OCI-LY7 (cell line): ENCODE measurements at regions not wholly inside any gene's neighbourhood (a gene's known extent, or its start where the extent isn't known, plus 50 kb on each side); places are given as distances from the start of the nearest gene placed in this dataset.

Experiments
- BruUV-seq: library from RNA; stranded (reverse); fragments of 400-500 nt; replicated peaks from 2 replicates; lab custom pipeline; 2021; lab: Mats Ljungman, UMichigan
- CTCF ChIA-PET: fragments of 300-600 bp; sonication (Branson Sonifier 250); formaldehyde crosslinking; loops from one replicate; lab custom pipeline; 2022; ENCODE audit warnings: antibody characterized with exemption; ENCODE audit not compliant: unreplicated experiment; lab: Charles Lee
- POLR2A ChIA-PET: fragments of 300-600 bp; sonication (Branson Sonifier 250); formaldehyde crosslinking; loops from one replicate; lab custom pipeline; 2022; ENCODE audit warnings: antibody characterized with exemption; lab: Charles Lee
- DNase-seq: peaks from one replicate; pipeline ENCODE4 v3.0.0-alpha.2; 2015; ENCODE audit warnings: low spot score
- H2AFZ ChIP-seq: fragments of 200-600 bp; sonication (generic), shearing (Covaris generic); 2 replicates; pipeline ENCODE4 v1.6.1; 2014; ENCODE audit warnings: mild to moderate bottlenecking, antibody characterized with exemption, low read length, moderate library complexity
- H3K27ac ChIP-seq: fragments of 200-600 bp; sonication (generic); 2 replicates; pipeline ENCODE4 v1.5.1; 2014; ENCODE audit warnings: mixed run types, low read depth, mild to moderate bottlenecking, moderate library complexity, low read length, inconsistent platforms; ENCODE audit not compliant: poor library complexity, severe bottlenecking
- H3K36me3 ChIP-seq: fragments of 200-600 bp; sonication (generic); 2 replicates; pipeline ENCODE4 v1.6.1; 2014; ENCODE audit warnings: mild to moderate bottlenecking, antibody characterized with exemption, low read length, moderate library complexity, mixed read lengths; ENCODE audit not compliant: insufficient read depth
- H3K4me1 ChIP-seq: fragments of 200-600 bp; sonication (generic); 2 replicates; pipeline ENCODE4 v1.5.1; 2014; ENCODE audit warnings: mild to moderate bottlenecking, low read length; ENCODE audit not compliant: insufficient read depth, poor library complexity, severe bottlenecking
- H3K4me2 ChIP-seq: fragments of 200-600 bp; sonication (generic); 2 replicates; pipeline ENCODE4 v1.6.1; 2014; ENCODE audit warnings: mild to moderate bottlenecking, low read length
- H3K4me3 ChIP-seq: fragments of 200-600 bp; sonication (generic); 2 replicates; pipeline ENCODE4 v1.5.1; 2014; ENCODE audit warnings: mild to moderate bottlenecking, low read depth, low read length; ENCODE audit not compliant: poor library complexity, severe bottlenecking
- H3K79me2 ChIP-seq: fragments of 200-600 bp; sonication (generic); 2 replicates; pipeline ENCODE4 v1.6.1; 2016; ENCODE audit warnings: low read depth, mild to moderate bottlenecking, low read length, moderate library complexity, mixed read lengths; ENCODE audit not compliant: insufficient read depth
- H3K9me2 ChIP-seq: fragments of 200-600 bp; sonication (generic); 2 replicates; pipeline ENCODE4 v1.6.1; 2016; ENCODE audit warnings: mild to moderate bottlenecking, low read length, mixed read lengths; ENCODE audit not compliant: insufficient read depth
- H3K9me3 ChIP-seq: fragments of 200-600 bp; sonication (generic); 2 replicates; pipeline ENCODE4 v1.6.1; 2014; ENCODE audit warnings: mild to moderate bottlenecking, mixed run types, low read length, mixed read lengths
- H4K20me1 ChIP-seq: fragments of 200-600 bp; sonication (generic); 2 replicates; pipeline ENCODE4 v1.6.1; 2014; ENCODE audit warnings: mild to moderate bottlenecking, antibody characterized with exemption, low read length, moderate library complexity, mixed read lengths; ENCODE audit not compliant: insufficient read depth
- EZH2phosphoT487 ChIP-seq: fragments of 200-600 bp; sonication (generic); IDR thresholded peaks from 2 replicates; pipeline ENCODE4 v1.6.1; 2018; ENCODE audit warnings: low read depth, borderline replicate concordance, mild to moderate bottlenecking, mixed run types, antibody characterized with exemption, low read length, moderate library complexity, mixed read lengths
- intact Hi-C: fragments of 100-400 bp; cut with micrococcal nuclease; formaldehyde crosslinking; loops from one replicate; pipeline ENCODE4 v1.10.0; 2022; ENCODE audit not compliant: unreplicated experiment
- TF ChIP-seq, protein P1 (sequence below): fragments of 200-600 bp; sonication (generic); conservative IDR thresholded peaks from 2 replicates; pipeline ENCODE4 v1.5.1; 2014; ENCODE audit warnings: mild to moderate bottlenecking, antibody characterized with exemption, low read length, moderate library complexity, mixed read lengths

DNA sequence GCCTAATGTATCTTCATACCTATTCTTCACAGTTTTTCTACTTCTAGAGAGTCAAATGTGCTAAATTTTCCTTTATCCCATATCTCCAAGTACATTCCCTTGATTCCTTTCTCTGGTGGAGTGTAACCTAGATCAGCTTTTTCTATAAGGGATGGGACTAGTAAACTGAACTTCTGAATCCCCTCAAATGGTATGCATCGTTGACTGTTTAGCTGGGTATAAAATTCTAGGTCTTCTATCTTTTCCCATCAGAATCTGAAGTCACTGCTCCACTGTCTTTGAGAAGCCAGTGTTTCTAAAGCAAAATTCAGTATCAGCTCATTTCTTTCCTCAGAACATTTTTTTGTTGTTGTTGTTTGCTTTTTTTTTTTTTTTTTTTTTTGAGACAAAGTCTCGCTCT is 1256.8 kb downstream of the BRD1 start:
- CTCF ChIA-PET: no interaction called here
- Histone ChIP-seq H3K4me3 (no peak overlapping the region), H3K4me1 (no peaks in the 10 kb centered on the region), H3K27ac (no peak overlapping the region), H3K9me3 (peaks cover 10% of the 10 kb centered on the region; the same call in 1 of the 2 replicates), H3K4me2 (no peak overlapping the region), H3K9me2 (no peaks in the 10 kb centered on the region), H2AFZ (no peak overlapping the region), H4K20me1 (no peaks in the 10 kb centered on the region), H3K79me2 (no peaks in the 10 kb centered on the region), H3K36me3 (no peaks in the 10 kb centered on the region)
- BruUV-seq: no TSS peak
- no peak for DNase-seq
- intact Hi-C loops: no loop called here
- TF ChIP-seq, protein P1, sequence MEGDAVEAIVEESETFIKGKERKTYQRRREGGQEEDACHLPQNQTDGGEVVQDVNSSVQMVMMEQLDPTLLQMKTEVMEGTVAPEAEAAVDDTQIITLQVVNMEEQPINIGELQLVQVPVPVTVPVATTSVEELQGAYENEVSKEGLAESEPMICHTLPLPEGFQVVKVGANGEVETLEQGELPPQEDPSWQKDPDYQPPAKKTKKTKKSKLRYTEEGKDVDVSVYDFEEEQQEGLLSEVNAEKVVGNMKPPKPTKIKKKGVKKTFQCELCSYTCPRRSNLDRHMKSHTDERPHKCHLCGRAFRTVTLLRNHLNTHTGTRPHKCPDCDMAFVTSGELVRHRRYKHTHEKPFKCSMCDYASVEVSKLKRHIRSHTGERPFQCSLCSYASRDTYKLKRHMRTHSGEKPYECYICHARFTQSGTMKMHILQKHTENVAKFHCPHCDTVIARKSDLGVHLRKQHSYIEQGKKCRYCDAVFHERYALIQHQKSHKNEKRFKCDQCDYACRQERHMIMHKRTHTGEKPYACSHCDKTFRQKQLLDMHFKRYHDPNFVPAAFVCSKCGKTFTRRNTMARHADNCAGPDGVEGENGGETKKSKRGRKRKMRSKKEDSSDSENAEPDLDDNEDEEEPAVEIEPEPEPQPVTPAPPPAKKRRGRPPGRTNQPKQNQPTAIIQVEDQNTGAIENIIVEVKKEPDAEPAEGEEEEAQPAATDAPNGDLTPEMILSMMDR: no peak
- TF ChIP-seq EZH2phosphoT487: no peak
- POLR2A ChIA-PET: no interaction called here

DNA sequence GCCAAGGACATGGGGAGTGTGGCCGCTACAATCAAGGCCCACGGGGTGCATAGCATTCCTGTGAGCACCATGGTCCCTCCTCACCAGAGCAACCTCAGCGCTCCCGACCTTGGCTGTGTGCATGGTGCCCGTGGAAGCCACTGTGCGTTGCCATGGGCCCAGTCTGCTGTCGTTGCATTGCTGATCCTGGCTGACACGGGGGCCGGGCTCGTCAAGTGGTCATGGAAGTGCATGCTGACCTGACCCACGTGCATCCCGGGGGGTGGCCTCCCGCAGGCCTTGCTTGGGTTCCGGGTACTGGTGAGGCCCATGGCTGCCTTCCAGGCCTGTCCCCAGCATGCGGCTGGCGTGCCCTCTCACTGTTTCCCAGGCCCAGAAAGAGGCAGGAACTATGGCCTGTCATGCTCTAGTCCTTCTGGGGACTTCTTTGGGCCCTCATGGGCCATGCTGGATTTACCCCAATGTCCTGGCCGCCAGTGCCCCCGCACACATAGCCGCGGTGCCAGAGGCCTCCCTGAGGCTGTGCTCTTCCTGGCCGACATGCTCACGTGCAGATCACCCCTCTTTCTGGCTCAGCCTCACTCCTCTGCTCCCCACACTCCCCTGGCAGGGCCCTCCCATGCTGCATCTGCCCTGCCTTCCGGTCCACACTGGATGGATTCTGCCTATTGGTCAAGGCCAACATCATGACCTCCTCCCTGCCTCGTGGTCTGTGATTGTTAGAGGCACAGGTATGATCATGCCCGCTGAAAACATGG is 1258.0 kb downstream of the BRD1 start:
- no peak overlapping the region for H3K4me3 ChIP-seq

More for the DNA sequence above, 1258.0 kb downstream of the BRD1 start:
- DNase-seq: no peak
- no peaks in the 10 kb centered on the region for H4K20me1 ChIP-seq
- no TSS peak for BruUV-seq
- no peak overlapping the region for H3K4me2 ChIP-seq
- no peak overlapping the region for H2AFZ ChIP-seq
- intact Hi-C loops: no loop called here
- CTCF ChIA-PET: no interaction called here
- POLR2A ChIA-PET: no interaction called here
- H3K79me2 ChIP-seq: no peaks in the 10 kb centered on the region
- H3K9me2 ChIP-seq: no peaks in the 10 kb centered on the region
- H3K4me1 ChIP-seq: no peaks in the 10 kb centered on the region
- TF ChIP-seq, protein P1: no peak
- no peak for TF ChIP-seq EZH2phosphoT487
- H3K27ac ChIP-seq: no peak overlapping the region
- H3K36me3 ChIP-seq: no peaks in the 10 kb centered on the region
- H3K9me3 ChIP-seq: peaks cover 10% of the 10 kb centered on the region; the same call in 1 of the 2 replicates
